ENCODE measurements at regions not wholly inside any gene's neighbourhood (a gene's known extent, or its start where the extent isn't known, plus 50 kb on each side); places are given as distances from the start of the nearest gene placed in this dataset.

DNA sequence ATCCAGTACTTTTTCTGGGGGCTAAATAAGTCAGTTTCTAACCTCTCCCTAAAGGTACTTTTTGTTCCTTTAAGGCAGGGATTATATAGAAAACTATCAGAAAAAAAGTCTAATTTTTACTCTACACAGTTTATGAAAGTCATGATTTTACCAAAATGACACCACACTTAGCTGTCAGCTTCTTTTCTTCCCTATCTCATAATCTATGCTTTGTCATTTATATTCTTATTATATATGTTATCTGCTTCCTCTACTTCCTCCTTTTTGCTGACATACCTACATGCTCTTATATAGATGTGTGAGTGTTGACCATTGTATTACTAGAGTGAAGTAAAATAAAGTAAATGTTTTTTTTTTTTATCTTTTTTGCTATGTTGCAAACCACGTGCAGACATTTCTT, 203.9 kb upstream of the CHRM2 start:
- DNase-seq, result no peak

DNA sequence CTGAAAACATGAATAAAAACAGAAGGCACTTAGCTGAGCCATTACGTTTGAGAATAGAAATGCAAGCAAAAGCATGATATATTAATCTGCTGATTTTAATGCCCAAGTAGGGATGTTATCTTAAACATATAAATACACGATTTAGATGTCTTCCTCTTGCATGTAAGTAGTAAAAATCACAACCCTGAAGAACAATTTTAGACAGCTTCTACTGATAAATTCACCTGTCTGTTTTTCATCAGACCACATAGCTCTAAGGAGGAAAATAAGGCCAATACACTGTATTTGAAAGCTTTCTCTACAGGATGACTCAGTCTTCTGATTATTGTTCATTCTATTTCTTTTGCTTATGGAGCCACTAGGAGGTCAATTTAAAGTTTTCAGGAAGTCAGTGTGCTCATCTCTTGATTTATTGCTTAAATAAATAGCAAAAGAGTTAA, 210.9 kb upstream of the CHRM2 start:
- no peak for DNase-seq

DNA sequence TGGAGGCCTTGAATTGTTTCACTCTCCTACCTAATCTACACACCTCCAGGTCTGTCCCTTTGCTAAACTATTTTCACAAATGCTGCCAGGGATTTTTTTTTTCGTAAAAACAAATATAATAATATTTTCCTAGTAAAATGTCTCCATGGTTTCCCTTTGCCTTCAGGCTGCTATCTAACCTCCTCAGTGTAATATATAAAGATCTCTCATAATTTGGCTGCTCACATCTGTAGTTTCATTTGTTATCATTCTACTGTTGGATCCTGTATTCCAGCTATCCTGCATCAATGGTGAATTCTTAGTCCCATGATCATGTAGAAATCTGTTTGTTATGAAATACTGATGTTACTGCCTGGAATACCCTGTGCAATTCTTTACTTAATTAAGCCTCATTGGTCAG, 211.9 kb upstream of the CHRM2 start:
- no peak for DNase-seq

DNA sequence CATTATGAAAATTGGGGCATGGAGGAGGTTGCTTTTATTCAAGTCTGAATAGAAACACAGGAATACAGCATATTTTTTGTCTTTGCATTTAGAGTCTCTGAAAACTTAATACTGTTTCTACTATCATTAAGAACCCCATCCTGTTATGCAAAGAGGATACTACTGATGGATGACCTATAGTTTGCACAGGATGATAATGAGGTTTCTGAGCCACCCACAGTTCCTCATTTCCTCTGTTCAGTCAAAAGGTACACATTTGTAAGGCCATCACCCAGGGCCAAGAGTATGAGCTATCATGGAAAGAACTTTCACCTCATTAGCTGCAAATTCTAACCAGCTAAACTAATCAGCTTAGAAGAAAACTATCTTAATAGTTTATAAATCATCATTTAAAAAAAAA, 213.0 kb upstream of the CHRM2 start:
- DNase-seq, result no peak

DNA sequence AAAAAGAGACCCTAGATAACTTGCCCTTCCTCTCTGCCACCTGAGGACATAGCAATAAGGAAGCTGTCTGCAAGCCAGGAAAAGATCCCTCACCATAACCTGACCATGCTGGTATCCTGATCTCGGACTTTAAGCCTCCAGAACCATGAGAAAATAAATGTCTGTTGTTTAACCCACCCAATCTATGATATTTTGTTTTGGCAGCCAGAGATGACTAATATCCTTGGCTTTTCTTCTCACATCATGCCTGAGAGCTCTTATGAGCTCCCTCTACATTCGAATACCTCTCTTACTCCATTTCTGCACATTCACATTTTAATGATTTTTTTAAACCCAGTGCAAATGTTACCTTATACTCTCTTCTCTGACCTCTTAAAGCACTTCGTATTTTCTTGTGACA, 214.0 kb upstream of the CHRM2 start:
- no peak for DNase-seq

DNA sequence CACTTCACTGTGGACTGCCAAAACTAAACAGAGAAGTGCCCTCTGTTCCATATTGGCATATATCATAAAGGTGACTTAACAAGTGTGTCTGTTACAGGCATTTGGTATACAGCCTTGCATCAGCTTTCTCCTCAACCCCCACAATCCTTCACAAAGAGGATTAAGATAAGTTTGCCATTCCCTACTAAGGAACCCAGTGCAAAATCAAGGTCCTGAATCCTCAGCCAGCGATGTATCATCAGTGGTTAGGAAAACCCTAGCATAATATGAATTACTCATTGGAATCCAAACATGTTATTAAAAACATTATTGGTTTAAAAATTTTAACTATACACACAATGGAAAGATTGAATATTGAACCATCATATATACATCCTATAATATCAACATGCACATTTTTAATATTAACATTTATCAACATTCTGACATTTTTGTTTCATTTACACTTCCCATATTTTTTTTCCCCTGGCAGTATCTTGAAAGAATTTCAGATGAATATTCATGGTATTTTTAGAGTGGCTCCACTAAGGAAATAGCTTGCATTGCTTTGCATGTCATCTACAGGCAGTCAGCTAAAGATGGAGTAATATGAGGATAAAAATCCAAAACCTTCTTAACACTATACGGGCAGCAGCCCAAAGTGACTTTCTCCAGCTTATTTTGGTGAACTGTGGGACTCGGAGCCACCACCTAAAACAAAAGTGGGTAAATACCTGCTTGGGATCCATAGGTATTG, 215.6 kb upstream of the CHRM2 start:
- no peak for DNase-seq

DNA sequence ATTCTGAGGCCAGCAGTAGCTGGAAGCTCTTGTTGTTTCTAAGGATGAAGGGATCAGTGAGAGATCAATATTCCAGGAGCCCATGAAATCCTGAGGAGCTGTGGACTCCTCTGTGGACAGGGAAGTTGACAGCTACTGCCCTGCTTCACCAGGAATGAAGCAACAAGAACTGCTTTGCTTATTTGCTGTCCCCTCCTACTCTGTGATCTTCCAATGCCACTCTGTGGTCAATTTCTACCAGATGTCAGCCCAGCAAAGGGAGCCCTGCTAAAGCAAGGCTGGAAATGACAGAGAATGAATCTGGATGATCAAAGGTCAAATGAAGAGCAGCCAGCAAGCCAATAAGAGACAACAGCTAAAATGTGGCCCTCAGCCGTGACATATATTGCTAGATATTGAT, 227.5 kb upstream of the CHRM2 start:
- no peak for DNase-seq

DNA sequence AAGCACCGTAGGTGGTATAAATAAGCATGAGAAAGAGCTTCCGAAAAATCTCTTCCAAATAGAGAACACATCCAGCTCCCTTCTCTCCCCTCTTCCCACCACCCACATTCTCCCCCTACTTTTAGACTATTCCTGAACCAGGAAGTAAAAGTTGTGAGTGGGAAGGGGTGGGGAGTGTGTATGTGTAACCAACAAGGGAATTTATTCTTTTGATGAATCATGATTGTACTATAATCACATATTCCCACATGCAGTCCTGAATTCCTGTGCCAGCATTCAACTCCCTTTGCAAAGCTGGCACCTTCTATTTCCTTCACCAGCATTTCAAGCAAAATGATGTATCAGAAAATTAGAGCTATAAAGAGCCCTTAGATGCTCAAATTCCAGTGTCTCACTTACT, 230.6 kb upstream of the CHRM2 start:
- no peak for DNase-seq

DNA sequence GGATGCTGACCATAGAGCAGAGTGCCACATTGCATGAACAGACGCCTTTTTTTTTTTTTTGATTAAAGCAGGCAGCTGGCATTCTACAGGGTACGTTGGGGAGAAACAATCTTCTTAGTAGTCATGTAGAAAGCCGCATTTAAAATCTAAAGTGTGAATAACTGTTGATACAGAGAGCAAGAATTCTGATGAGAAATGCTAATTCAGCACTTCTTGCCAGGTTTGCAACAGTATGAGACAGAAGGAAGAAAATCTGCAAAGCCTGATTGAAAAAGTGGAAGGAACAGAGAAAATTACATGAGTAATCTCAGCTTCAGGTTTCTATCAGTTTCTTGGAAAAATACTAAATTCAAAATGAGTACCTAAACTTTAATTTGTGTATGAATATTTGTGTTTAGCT, 232.7 kb upstream of the CHRM2 start:
- no peak for DNase-seq

DNA sequence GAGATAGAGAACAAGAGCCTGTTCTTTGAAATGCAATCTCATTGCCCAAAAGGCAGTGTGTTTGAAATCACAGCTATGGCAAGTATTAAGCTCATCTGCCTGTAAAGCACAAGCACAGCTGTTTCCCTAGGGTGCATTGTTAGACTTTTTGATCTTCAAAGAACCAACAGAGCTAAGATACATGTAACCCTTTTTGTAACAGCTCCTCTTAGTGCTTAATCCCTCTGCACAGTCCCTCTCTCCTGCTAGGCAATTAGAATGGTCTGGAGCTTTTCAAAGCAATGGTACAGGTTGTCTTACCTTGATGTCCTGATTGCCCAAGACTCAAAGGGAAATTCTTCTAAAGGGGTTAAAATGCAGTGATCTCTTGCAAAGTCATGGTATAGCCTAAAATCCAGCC, 249.6 kb upstream of the CHRM2 start:
- no peak for DNase-seq

DNA sequence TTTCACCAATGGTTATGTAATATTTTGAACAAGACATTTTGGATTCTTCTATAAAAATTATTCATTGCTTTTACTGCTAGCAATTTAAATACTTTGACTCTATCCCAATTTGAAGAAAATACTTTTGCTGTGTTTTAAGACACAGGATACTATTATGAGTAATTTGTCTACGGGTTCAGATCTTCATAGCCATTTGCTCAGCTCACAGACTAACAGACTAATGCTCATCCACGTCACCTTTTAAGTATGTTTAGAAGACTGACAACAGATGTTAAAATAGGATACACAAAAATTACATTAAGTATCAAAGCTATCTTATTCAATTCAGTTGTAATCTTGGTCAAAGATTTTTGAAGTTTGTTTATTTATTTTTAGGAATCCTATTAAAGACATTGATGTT, 251.3 kb upstream of the CHRM2 start:
- no peak for DNase-seq

DNA sequence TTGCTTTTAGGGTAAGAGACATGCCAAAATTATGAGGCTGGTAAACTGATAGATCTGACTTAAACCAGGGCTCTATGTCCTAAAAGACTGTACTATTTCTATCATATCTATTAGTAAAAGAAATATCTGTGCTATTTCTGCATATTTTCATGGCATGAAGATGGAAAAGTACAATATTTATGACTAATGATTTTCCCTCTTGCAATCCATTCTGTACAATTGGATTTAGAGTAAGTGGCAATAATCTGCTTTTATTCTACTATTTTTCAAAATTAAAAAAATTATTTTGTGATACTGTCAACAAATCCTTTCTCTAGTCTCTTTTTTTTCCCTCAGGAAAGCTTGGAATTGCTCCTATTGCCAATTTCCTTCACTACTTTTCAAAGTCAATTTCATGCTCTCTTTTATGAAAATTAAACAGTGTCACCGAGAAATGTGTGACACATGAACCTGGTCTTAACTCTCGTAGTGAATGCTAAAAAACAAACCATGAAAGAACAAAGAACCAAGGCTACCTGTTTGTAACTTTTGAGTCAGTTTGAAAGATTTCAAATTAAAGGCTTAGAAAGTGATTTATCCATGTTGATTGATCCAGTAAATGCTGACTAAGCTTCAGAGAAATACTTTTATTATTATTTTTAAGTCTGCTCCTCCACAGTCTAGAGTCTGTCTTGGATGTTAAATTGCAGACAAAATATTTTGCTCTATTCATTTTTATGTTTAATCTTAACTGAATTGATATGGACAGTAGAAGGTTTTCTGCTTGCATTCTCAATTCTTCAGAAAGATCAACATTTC, 262.7 kb upstream of the CHRM2 start:
- DNase-seq, result no peak

DNA sequence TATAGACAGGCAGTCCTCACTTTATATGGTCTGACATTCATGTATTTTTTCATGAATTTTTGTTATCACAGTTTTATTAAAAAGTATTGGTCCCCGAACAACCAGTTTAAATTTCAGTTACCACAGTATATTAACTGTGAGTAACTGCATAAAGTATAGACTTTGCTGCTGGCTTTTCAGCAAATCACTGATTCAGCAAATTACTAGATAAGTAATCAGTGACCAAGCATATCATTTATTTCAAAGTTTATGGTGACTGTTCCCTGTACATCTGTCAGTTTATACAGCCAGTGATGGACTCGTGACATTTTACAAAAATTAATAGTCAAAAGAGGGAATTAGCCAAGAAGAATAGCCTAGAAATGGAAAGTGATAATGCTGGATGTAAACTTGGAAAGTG, 266.7 kb upstream of the CHRM2 start:
- no peak for DNase-seq

DNA sequence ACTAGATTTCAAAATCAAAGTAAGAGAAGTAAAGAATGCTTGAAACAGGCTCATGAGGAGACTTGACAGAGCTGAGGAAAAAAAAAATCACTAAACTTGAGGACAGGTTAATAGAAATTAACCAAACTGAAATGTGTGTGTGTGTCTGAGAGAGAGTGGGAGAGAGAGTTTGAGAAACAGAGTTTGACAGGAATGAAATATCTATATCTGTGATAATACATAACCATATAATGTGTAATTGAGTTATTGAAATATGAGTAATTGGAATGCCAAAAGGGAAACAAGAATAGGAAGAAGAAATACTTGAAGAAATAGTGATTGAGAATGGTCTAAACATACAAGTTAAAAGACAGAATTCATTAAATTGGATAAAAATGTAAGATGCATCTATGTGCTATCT, 268.0 kb upstream of the CHRM2 start:
- DNase-seq, result no peak

DNA sequence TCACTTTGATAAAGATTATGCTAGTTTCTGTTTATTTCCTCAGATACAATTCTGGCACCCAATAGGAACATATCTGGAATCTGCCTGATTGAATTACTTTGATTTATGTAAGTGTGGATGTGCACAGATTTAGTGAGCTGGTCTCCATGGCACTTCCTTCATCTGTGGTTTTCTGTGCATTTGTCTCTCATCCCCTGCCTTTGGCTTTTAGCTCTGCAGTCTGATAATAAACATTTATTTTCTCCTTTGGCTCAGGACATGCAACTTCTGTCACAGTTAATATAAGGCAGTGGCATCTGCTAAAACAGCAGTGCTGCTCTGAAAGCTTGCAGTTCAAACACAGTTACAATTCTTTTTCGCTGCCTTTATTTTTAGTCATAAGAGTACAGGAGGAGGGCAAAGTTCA, 273.7 kb upstream of the CHRM2 start:
- DNase-seq, result no peak

DNA sequence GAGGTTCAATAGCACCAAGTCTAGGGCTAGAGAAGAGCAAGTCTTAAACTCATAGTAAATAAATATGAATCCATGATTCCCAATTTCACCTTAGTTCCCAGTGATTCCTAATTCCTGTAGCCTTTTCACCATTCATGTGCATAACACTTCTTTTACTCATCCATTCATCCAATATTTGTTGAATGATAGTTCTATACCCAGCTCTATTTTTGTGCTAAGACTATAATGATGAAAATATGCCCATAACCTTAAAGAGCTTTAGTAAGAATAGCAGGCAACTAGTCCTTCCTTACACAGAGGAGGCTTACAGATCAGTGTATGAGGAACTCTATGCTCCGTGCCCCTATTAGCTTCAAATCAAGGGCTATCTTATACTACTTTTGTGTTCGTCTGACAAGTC, 280.2 kb upstream of the CHRM2 start:
- DNase-seq, result no peak

DNA sequence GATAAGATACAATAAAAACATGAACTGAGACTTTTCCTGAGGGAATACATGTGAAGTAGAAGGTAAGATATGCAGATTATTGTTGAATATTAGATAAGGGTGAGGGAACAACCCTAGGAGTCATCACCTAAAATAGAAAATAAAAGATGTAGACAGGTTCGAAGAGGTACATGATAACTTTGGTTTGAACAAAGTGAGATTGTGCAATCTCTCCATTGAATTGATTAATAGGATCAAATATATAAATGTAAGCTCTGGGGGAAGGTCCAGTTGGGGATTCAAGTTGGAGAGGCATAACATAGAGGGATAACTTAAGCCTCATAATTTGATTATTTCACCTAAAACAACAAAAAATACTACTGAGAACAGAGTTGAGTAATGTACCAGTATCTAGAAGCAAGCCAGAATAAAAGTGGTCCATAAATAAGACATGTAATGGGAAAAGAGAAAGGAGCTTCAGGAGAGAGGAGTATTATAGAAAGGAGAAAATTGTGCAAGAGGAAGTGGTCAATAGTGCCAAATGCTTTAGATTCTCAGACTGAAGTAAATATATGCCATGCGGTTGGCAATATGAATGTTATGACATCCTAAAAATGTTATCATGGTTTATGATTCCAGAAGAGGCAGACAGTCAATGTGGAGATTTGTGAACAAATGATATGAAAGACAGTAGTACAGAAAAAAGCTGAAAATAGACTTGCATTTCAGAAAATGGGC, 282.3 kb upstream of the CHRM2 start:
- DNase-seq, result no peak

DNA sequence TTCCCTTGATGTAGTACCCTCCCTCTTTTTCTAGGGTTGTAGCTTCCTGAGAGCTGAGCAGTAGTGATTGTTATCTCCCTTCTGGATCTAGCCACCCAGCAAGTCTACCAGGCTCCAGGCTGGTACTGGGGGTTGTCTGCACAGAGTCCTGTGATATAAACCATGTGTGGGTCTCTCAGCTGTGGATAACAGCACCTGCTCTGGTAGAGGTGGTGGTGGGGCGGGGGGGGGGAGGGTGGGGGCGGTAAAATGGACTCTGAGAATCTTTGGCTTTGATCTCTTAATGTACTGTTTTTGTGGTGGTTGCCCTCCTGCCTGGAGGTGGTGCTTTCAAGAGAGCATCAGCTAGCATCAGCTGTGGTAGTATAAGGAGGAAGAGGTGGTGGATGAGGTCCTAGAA, 302.0 kb upstream of the CHRM2 start:
- DNase-seq, result no peak

DNA sequence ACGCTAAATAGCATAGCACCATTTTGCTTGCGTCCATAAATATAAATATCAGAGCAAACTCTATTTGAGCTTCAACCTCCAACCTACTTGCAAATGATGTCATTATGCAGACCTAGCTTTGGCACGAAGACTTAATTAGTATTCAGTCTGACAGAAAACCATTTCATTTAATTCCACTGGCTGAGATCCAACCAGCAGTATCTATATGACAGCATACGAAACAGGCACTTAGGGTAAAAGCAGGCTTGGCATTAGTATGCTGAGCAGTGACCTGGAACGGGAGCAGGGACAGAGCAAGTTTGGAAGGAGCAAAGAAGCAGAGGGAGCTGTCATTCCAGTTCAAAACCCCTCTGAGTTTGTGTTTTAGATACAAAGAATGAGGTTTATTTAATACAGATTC, 312.5 kb upstream of the CHRM2 start:
- DNase-seq, result no peak

DNA sequence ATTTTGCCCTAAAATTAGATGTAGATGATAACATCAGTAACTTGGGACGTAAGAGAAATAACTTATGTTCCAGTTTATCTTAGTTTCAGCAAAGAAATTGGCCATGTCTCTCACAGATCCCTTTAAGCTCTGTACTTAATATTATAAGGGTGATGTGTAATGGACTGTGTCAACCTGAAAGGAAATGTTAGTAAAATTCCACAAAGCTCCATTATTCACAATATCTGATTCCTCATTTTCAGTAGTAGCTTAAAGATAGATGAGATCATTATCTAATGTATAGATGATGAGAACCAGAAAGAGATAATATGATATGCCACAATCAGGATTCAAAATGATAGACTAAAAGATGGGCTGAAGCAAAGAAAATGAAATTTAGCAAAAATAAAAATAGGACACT, 316.8 kb upstream of the CHRM2 start:
- DNase-seq, result no peak

DNA sequence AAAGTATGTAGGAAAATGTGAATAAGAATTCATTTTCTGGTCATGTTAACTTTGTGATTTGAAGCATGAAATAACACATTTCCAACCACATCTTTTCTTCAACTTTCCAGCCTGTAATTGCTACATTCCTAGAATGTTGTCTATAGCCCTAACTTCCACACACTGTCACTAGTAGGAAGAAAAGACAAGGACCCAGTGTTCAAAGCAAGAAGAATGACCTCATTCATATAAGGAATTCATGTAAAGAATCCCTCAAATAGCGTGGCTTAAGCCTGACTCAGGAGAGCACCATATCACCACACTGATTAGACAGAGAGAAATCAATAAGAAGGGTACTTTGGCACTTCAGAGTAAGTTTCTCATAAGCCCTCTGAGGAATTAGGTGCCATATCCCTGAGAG, 318.7 kb upstream of the CHRM2 start:
- DNase-seq, result no peak

DNA sequence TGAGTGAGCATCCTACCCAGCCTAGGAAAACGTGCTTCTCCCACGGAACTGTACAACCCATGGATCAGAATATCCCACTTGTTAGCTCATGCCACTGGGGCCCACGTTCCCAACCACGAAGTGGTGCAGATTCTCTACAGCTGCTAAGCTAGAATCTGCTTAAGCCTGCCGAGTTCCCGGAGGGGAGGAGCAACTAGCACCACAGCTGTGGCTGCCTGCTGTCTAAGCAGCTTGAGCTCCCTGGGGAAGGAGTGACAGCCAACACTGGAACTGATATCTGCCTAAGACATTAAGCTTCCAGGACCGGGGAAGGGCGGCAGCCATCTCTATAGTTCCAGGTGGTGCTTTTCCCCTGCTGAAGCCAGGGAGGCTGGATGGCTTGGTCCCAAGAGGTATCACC, 334.7 kb upstream of the CHRM2 start:
- no peak for DNase-seq

DNA sequence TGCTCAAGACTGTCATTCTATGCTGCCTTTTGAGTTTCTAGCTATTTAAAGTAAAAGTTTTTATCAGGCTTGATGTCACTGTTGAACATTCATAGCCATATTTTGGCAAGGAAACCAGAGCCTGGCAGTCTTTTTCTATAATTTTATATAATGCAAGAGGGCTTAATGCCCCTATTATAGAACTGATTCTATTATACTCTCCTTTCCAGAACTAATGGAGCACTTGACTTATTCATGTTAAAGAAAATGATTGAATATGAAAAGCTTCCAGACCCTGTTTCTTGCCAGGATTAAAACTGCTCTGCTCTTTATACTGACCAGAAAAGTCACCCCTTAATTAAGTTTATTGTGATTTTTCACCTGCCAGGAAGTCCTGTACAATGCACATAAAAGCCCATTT, 337.6 kb upstream of the CHRM2 start:
- no peak for DNase-seq

DNA sequence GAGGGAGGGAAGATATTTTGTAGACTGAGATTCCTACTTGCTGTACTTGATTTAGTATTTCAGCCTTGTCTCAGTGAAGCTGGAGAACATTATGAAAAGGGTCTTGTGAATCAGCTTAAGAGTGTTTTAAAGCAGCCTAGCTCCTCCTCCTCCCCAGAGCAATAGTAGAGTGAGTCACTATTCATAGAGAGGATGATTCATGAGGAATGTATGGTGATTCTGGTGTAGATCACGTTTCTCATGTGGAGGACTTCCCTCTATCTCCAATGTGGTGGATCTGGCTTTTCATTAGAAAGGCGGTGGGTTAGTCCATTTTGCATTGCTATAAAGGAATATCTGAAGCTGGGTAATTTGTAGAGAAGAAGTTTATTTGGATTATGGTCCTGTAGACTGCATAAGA, 340.1 kb upstream of the CHRM2 start:
- DNase-seq, result peak; percentile 15
